ENCODE measurements at regions not wholly inside any gene's neighbourhood (a gene's known extent, or its start where the extent isn't known, plus 50 kb on each side); places are given as distances from the start of the nearest gene placed in this dataset.

DNA sequence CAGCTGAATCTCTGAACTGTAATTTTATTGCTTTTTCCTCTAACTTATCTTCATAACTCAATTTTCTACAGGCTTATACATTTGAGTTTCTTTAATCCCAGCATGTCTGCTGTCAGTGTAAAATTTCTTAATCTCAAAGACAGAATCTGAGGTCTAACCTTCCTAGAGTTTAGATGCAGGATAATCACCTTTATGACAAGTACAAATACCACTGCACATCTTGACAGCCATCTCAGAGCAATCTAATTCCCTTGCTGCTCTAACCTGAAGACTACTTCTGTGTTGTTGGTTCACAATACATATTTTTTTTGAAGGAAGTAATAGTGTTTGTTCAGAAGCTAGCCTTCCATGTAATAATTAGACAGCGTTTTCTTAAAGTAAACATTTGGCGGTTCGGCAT, 424.2 kb upstream of the ZWINT start:
- intact Hi-C loops (cut with micrococcal nuclease; ENCODE audit: unreplicated experiment), result no loop called here
- no TSS peak for BruUV-seq (replicated peaks)
- DNase-seq (ENCODE audit: low spot score), result no peak
- ChIA-PET POLR2A (no interaction called here), CTCF (ENCODE audit: low intra/inter-chr PET ratio, low total read pairs) (no interaction called here)
- no peak overlapping the region for H3K9ac ChIP-seq (ENCODE audit: insufficient read depth, low read depth, low read length)
- H3K27me3 ChIP-seq (ENCODE audit: control insufficient read depth in 1 of 2, insufficient read depth in 2 of 2, low read length in 2 of 2), result no peaks in the 10 kb centered on the region
- FAIRE-seq, result no peak
- H3K9me3 ChIP-seq (ENCODE audit: low read length), result peaks cover 24% of the 10 kb centered on the region; the same call in 1 of the 2 replicates
- no peaks in the 10 kb centered on the region for H4K20me1 ChIP-seq (ENCODE audit: insufficient read depth, low read length)
- no peak overlapping the region for H3K4me3 ChIP-seq (replicated peaks in 1 of 3; ENCODE audit: insufficient read depth in 1 of 3, low read depth in 2 of 3, low read length in 3 of 3)
- no peaks in the 10 kb centered on the region for H3K36me3 ChIP-seq (replicated peaks in 1 of 2; ENCODE audit: control insufficient read depth in 1 of 2, insufficient read depth in 2 of 2, low read length in 2 of 2)
- H3K4me1 ChIP-seq (ENCODE audit: insufficient read depth, low read length), result no peaks in the 10 kb centered on the region
- no peak overlapping the region for H3K4me2 ChIP-seq (ENCODE audit: low read depth, low read length)
- no peak overlapping the region for H2AFZ ChIP-seq (ENCODE audit: low read length)
- H3K79me2 ChIP-seq (ENCODE audit: insufficient read depth, low read length), result no peaks in the 10 kb centered on the region
- in situ Hi-C loops (cut with HindIII; ENCODE audit: extremely low pct_ligation_motif_present, low pct_unique_long_range_greater_than_20kb), result no loop called here
- no peak for ATAC-seq
- under 1% methylated on average over 3 of the region's 3 CpGs for WGBS (ENCODE audit: low lambda C conversion rate)
- TF ChIP-seq ZNF674 (CRISPR knock-in tag; IDR thresholded peaks at IDR 0.05; ENCODE audit: low read depth) (no peak), SP2 (CRISPR knock-in tag; IDR thresholded peaks at IDR 0.05) (no peak), ZNF556 (CRISPR knock-in tag; IDR thresholded peaks at IDR 0.05; ENCODE audit: borderline replicate concordance) (no peak)
- TF ChIP-seq, protein P1, sequence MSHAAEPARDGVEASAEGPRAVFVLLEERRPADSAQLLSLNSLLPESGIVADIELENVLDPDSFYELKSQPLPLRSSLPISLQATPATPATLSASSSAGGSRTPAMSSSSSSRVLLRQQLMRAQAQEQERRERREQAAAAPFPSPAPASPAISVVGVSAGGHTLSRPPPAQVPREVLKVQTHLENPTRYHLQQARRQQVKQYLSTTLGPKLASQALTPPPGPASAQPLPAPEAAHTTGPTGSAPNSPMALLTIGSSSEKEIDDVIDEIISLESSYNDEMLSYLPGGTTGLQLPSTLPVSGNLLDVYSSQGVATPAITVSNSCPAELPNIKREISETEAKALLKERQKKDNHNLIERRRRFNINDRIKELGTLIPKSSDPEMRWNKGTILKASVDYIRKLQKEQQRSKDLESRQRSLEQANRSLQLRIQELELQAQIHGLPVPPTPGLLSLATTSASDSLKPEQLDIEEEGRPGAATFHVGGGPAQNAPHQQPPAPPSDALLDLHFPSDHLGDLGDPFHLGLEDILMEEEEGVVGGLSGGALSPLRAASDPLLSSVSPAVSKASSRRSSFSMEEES (CRISPR knock-in tag; IDR thresholded peaks at IDR 0.05), result no peak
- TF ChIP-seq, protein P2, sequence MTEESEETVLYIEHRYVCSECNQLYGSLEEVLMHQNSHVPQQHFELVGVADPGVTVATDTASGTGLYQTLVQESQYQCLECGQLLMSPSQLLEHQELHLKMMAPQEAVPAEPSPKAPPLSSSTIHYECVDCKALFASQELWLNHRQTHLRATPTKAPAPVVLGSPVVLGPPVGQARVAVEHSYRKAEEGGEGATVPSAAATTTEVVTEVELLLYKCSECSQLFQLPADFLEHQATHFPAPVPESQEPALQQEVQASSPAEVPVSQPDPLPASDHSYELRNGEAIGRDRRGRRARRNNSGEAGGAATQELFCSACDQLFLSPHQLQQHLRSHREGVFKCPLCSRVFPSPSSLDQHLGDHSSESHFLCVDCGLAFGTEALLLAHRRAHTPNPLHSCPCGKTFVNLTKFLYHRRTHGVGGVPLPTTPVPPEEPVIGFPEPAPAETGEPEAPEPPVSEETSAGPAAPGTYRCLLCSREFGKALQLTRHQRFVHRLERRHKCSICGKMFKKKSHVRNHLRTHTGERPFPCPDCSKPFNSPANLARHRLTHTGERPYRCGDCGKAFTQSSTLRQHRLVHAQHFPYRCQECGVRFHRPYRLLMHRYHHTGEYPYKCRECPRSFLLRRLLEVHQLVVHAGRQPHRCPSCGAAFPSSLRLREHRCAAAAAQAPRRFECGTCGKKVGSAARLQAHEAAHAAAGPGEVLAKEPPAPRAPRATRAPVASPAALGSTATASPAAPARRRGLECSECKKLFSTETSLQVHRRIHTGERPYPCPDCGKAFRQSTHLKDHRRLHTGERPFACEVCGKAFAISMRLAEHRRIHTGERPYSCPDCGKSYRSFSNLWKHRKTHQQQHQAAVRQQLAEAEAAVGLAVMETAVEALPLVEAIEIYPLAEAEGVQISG (CRISPR knock-in tag; IDR thresholded peaks at IDR 0.05), result no peak
- TF ChIP-seq, protein P3, sequence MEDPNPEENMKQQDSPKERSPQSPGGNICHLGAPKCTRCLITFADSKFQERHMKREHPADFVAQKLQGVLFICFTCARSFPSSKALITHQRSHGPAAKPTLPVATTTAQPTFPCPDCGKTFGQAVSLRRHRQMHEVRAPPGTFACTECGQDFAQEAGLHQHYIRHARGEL (CRISPR knock-in tag; IDR thresholded peaks at IDR 0.05), result no peak
- no peak overlapping the region for H3K27ac ChIP-seq (ENCODE audit: extremely low read length, insufficient read depth, low read length)

Measured in HepG2 (cell line).